Sigmoid colon (tissue), 6 donors: ENCODE measurements at regions not wholly inside any gene's neighbourhood (a gene's known extent, or its start where the extent isn't known, plus 50 kb on each side); places are given as distances from the start of the nearest gene placed in this dataset.

Experiments
- DNase-seq: peaks from one replicate; pipeline ENCODE4 v3.0.0-alpha.2; 2019
- H3K27ac ChIP-seq, 4 donors: fragments of 200-600 bp; sonication (generic); one replicate each; pipeline ENCODE4 v1.5.1; 2016 to 2019; ENCODE audit warnings: mild to moderate bottlenecking in 1 of 4
- H3K27me3 ChIP-seq, 3 donors: fragments of 200-600 bp; sonication (generic); one replicate each; pipeline ENCODE4 v1.5.1; 2019; ENCODE audit warnings: mild to moderate bottlenecking in 1 of 3
- H3K36me3 ChIP-seq, 4 donors: fragments of 200-600 bp; sonication (generic); one replicate each; pipeline ENCODE4 v1.5.1; 2016 to 2019
- H3K4me1 ChIP-seq, 4 donors: fragments of 200-600 bp; sonication (generic); one replicate each; pipeline ENCODE4 v1.5.1; 2017 to 2019
- H3K4me3 ChIP-seq, 4 donors: fragments of 200-600 bp; sonication (generic); one replicate each; pipeline ENCODE4 v1.5.1; 2017 to 2019; ENCODE audit warnings: mild to moderate bottlenecking in 2 of 4, moderate library complexity in 1 of 4
- H3K9me3 ChIP-seq, 4 donors: fragments of 200-600 bp in 3 of 4; sonication (generic) in 3 of 4; one replicate each; pipeline versions ENCODE4 v1.5.1 to v1.6.1; 2013 to 2019
- CTCF ChIP-seq, 4 experiments: fragments of 450-650 bp in 3 of 4; fragments of 200-600 bp in 1 of 4; IDR thresholded peaks; one replicate each; pipeline ENCODE4 v1.5.1; 2016 to 2019; ENCODE audit warnings: antibody characterized with exemption in 4 of 4, mild to moderate bottlenecking in 3 of 4, moderate library complexity in 2 of 4
- EP300 ChIP-seq, 4 donors: sonication (generic); formaldehyde crosslinking; IDR thresholded peaks; one replicate each; pipeline ENCODE4 v1.6.1; 2017; ENCODE audit warnings: antibody characterized with exemption in 4 of 4
- POLR2A ChIP-seq, 2 donors: fragments of 450-650 bp; IDR thresholded peaks; one replicate each; pipeline ENCODE4 v1.6.1; 2016; ENCODE audit warnings: antibody characterized with exemption in 2 of 2, mild to moderate bottlenecking in 2 of 2, moderate library complexity in 2 of 2
- POLR2AphosphoS5 ChIP-seq, 4 donors: sonication (generic); formaldehyde crosslinking; IDR thresholded peaks; one replicate each; pipeline ENCODE4 v1.6.1; 2017; ENCODE audit warnings: antibody characterized with exemption in 4 of 4
- WGBS, 2 donors: extraction: QIAGEN DNeasy Blood & Tissue Kit; methylation state at CpG; one replicate each; pipeline ENCODE4 v1.1.7; 2013; 5-methylcytosine and 5-hydroxymethylcytosine counted together
- intact Hi-C: fragments of 100-400 bp; cut with DNase I; formaldehyde crosslinking; loops from one replicate; pipeline ENCODE4 v1.15.1; 2023
- donor health status: healthy with polysubstance abuse.
- donor health status: healthy.

DNA sequence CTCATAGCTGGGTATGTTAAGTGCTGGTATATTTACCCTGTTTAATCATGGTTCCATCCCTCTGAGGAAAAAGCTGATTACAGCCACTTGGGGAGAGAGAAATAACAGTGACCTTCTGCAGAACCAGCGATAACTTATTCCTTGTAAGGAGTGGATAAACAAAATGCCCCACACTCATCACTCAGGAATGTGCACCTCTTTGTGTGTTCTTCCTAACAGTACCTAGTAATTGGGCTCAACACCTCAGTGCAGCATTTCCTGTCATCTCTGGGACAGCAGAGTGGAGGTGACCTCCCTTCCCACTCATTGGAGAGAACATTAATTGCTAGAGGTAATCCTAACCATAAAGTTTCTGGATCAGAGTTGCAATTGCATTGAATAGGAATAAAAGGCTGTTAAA is 112.5 kb upstream of the F3 start:
- no peaks in the 10 kb centered on the region for H3K27me3 ChIP-seq
- H3K4me3 ChIP-seq, result no peak overlapping the region
- 51 to 70% methylated on average over 1 of the region's 1 CpG for WGBS, 2 donors
- intact Hi-C loops, result no loop called here
- no peak for DNase-seq
- H3K4me1 ChIP-seq, result peaks cover 0 to 47% (median 23%) of the 10 kb centered on the region in 4 donors
- peak overlapping the region in 1 of 4 donors; percentile 36 for H3K27ac ChIP-seq
- no peaks in the 10 kb centered on the region for H3K9me3 ChIP-seq
- H3K36me3 ChIP-seq, result no peaks in the 10 kb centered on the region
- TF ChIP-seq POLR2AphosphoS5 (IDR thresholded peaks at IDR 0.05), result peak in 1 of 4 donors; percentile 16
- TF ChIP-seq CTCF (IDR thresholded peaks at IDR 0.05), result no peak

DNA sequence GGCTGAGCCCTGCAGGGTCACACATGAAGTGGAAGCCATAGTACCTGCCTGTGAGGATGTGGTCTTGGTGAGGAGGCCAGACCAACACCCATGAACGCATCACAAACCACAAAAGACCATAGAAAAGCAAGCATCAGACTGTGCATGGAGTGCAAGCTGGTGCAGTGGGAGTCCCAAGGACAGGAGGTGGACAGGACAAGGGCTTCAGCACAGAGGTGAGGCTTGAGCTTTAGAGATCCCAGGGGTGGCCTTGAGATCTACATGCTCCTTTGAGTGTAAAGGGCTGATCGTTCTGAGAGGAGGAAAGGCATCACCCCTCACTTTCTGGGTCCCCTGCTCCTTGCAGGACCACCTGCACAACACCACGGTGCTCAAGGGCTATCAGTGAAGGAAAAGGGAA is 111.9 kb upstream of the F3 start:
- Histone ChIP-seq H3K4me3 (no peak overlapping the region), H3K27me3 (no peaks in the 10 kb centered on the region), H3K9me3 (no peaks in the 10 kb centered on the region), H3K36me3 (no peaks in the 10 kb centered on the region), H3K27ac (peak overlapping the region in 1 of 4 donors; percentile 36), H3K4me1 (peaks cover 0 to 51% (median 28%) of the 10 kb centered on the region in 4 donors)
- WGBS, 2 donors, result 79 to 90% methylated on average over 3 of the region's 3 CpGs
- TF ChIP-seq POLR2A (IDR thresholded peaks at IDR 0.05) (no peak), POLR2AphosphoS5 (IDR thresholded peaks at IDR 0.05) (no peak), EP300 (IDR thresholded peaks at IDR 0.05) (no peak), CTCF (IDR thresholded peaks at IDR 0.05) (no peak)
- DNase-seq, result no peak
- intact Hi-C loops, result no loop called here

DNA sequence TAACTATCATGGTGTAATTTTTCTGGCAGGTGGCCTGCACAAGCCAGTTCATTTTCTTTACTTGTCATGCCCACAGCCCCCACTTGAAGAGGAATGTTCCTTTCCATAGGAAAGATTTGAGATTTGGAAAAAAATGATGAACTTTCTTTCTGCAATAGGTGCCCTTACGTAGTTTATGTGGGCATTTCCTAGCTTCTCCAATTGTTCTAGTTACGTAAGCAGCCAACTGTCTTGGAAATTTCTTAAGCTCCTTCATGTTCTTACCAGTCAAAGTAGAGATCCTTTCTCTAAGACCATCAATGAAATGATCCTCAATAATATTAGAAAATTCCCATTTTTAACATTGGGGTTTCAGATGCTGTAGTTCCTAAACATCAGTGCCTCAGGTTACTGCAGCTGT is 109.5 kb upstream of the F3 start:
- intact Hi-C loops, result no loop called here
- TF ChIP-seq POLR2A (IDR thresholded peaks at IDR 0.05) (no peak), EP300 (IDR thresholded peaks at IDR 0.05) (no peak), CTCF (IDR thresholded peaks at IDR 0.05) (no peak), POLR2AphosphoS5 (IDR thresholded peaks at IDR 0.05) (no peak)
- no peak overlapping the region for H3K4me3 ChIP-seq
- no peak for DNase-seq
- no peaks in the 10 kb centered on the region for H3K9me3 ChIP-seq
- H3K27ac ChIP-seq, result no peak overlapping the region
- peaks cover 0 to 54% (median 32%) of the 10 kb centered on the region in 4 donors for H3K4me1 ChIP-seq
- H3K36me3 ChIP-seq, result no peaks in the 10 kb centered on the region
- H3K27me3 ChIP-seq, result no peaks in the 10 kb centered on the region
- 93 to 96% methylated on average over 2 of the region's 2 CpGs for WGBS, 2 donors

GRCh38 chr1:94650301-94650700 is 108.7 kb upstream of the F3 start:
- intact Hi-C loops, result no loop called here
- Histone ChIP-seq H3K36me3 (no peaks in the 10 kb centered on the region), H3K9me3 (no peaks in the 10 kb centered on the region), H3K27me3 (no peaks in the 10 kb centered on the region), H3K27ac (peak overlapping the region in 2 of 4 donors; percentile 20 to 77), H3K4me3 (no peak overlapping the region), H3K4me1 (peaks cover 0 to 54% (median 32%) of the 10 kb centered on the region in 4 donors)
- TF ChIP-seq POLR2A (IDR thresholded peaks at IDR 0.05), result no peak
- peak in 3 of 4 donors; percentile 23 to 36 (median 31) for TF ChIP-seq POLR2AphosphoS5 (IDR thresholded peaks at IDR 0.05)
- no peak for DNase-seq
- 77 to 88% methylated on average over 2 of the region's 2 CpGs for WGBS, 2 donors

DNA sequence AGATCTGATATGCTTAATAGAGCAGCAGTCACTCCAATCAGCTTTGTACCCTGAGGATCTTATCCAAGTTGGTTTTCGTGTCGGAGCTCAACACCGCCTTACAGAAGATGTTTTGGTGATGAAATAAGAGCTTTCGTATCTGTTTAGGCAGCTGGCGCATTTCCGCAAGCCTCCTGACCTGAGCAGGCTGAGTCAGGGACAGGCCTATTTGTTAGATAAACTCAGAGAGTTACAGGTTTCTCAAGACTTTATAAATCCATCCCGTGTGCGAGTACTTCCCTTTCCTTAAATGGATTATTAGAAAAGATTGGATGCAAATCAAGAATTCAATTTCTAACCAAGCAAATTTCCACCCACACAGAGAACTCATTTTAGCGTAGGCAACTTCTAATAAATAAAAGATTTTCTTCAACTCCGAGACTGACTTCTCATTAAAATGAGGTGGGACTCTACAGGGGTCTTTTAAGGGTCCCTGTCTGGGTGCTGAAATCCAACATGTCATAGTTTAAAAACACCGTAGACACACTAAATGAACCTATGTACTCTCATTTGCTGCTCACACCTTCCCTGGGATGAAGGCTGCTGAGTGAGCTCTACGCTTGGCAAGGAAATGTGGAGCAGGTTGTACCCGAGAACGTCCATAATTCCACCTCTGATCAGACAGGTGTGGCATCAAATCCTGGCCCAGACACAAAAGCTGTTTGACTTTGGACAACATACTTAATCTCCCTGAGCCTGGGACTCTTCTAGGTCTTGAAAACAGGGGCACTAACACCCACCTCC is 106.9 kb upstream of the F3 start:
- Histone ChIP-seq H3K9me3 (no peaks in the 10 kb centered on the region), H3K4me1 (peaks cover 0 to 37% (median 18%) of the 10 kb centered on the region in 4 donors), H3K4me3 (peak overlapping the region in 1 of 4 donors; percentile 1), H3K27ac (peak overlapping the region; percentile 61 to 77 (median 69)), H3K36me3 (no peaks in the 10 kb centered on the region), H3K27me3 (no peaks in the 10 kb centered on the region)
- intact Hi-C loops, result loop anchor here (5.0 kb wide), 2 partner anchors 94 to 149 kb away; no protein-coding TSS in a partner anchor
- WGBS, 2 donors, result 59 to 74% methylated on average over 14 of the region's 14 CpGs
- TF ChIP-seq CTCF (IDR thresholded peaks at IDR 0.05) (no peak), POLR2AphosphoS5 (IDR thresholded peaks at IDR 0.05) (peak; percentile 57 to 83 (median 67)), EP300 (IDR thresholded peaks at IDR 0.05) (peak in 3 of 4 donors; percentile 19 to 81 (median 37))
- peak; percentile 95 for DNase-seq
